Hepatocyte (in vitro differentiated cells): ENCODE measurements at regions not wholly inside any gene's neighbourhood (a gene's known extent, or its start where the extent isn't known, plus 50 kb on each side); places are given as distances from the start of the nearest gene placed in this dataset.

ENCODE experiments used
- EZH2 ChIP-seq: fragments of 200-600 bp; sonication (generic); IDR thresholded peaks from 2 replicates; pipeline ENCODE4 v1.6.1; 2016; ENCODE audit warnings: antibody characterized with exemption, mild to moderate bottlenecking, borderline replicate concordance
- EZH2phosphoT487 ChIP-seq: fragments of 200-600 bp; sonication (generic); IDR thresholded peaks from one replicate; pipeline ENCODE4 v1.6.1; 2018; ENCODE audit warnings: antibody characterized with exemption, mild to moderate bottlenecking, low read depth, moderate library complexity; ENCODE audit not compliant: unreplicated experiment, severe bottlenecking
- TF ChIP-seq, protein P1 (sequence below): fragments of 200-600 bp; sonication (generic); IDR thresholded peaks from 2 replicates; pipeline ENCODE4 v1.5.1; 2016; ENCODE audit warnings: antibody characterized with exemption, mild to moderate bottlenecking; ENCODE audit not compliant: poor library complexity

DNA sequence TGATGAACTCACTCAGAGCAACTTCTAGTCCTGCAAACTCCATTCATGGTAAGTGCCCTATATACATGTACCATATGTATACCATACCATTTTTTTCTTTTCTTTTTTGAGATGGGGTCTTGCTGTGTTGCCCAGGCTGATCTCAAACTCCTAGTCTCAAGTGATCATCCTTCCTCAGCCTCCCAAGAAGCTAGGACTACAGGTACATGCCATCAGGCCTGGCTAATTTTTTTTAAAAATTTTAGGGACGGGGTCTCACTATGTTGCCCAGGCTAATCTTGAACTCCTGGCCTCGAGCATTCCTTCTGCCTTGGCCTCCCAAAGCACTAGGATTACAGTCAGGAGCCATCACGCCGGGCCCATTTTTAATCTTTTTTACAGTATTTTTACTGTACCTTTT lies 67.3 kb upstream of the MFGE8 start:
- TF ChIP-seq, protein P1, sequence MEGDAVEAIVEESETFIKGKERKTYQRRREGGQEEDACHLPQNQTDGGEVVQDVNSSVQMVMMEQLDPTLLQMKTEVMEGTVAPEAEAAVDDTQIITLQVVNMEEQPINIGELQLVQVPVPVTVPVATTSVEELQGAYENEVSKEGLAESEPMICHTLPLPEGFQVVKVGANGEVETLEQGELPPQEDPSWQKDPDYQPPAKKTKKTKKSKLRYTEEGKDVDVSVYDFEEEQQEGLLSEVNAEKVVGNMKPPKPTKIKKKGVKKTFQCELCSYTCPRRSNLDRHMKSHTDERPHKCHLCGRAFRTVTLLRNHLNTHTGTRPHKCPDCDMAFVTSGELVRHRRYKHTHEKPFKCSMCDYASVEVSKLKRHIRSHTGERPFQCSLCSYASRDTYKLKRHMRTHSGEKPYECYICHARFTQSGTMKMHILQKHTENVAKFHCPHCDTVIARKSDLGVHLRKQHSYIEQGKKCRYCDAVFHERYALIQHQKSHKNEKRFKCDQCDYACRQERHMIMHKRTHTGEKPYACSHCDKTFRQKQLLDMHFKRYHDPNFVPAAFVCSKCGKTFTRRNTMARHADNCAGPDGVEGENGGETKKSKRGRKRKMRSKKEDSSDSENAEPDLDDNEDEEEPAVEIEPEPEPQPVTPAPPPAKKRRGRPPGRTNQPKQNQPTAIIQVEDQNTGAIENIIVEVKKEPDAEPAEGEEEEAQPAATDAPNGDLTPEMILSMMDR = no peak
- TF ChIP-seq EZH2 = no peak
- TF ChIP-seq EZH2phosphoT487 = no peak
